GM18520 (cell line): ENCODE measurements at regions not wholly inside any gene's neighbourhood (a gene's known extent, or its start where the extent isn't known, plus 50 kb on each side); places are given as distances from the start of the nearest gene placed in this dataset.

Experiments
- ATAC-seq: cut with Tn5 transposase; IDR thresholded peaks from one replicate; pipeline ENCODE4 v1.9.1; 2021; ENCODE audit not compliant: unreplicated experiment

DNA sequence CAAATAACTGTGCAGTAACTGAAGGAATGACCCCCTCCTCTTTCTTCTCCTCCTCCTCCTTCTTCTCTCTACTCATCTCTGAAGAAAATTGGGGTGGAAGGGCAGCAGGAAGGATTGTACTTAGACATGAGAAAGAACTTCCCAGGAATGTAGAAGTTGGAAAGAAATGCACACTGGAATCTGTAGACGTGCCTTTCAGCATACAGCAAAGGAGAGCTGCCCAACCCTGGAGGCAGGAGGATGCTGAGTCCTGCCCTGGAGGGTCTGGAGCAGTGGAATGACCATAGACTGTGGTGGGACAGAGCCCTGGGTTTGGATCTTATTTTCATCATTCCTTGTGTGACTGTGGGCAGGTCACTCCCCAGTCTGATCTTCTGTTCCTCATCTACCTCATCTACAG, 80.1 kb downstream of the PJA1 start:
- ATAC-seq, result no peak

DNA sequence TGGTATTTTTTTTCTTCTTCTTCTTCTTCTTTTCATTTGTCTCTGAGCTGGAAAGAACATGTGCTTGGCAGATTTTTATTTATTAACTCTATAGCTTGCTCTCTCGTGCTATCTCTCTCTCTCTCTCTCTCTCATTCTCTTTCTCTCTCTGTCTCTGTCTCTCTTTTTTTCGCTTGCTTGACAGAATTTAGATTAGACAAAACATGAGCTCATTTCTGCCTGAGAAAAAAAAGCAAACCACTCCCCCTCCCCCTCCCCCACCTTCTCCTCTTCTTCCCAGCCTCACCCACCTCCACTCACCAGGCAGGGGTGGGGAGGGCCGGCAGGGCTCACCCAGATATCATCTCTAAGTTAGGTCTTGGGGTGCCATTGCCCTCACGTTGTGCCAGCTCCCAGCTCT, 81.5 kb downstream of the PJA1 start:
- ATAC-seq, result no peak

DNA sequence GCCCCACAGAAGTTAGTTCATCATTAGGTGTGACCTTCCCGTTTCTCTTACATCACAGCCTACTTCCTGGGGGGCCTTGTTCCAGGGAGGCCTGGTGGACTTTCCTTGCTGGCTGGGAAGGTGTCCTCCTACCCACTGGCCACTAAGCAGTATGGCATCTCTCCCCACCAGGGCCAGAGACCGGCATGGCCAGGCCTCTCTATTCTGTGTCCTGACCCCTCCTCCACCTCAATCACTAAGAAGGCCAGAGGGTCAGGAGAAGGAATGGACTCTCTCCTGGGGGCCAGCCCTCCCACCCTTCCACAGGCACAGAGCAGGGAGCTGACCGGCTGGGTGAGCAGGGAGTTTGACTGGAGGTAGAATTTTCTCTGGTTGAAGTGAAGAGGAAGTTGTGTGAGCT, 81.9 kb downstream of the PJA1 start:
- ATAC-seq, result no peak

DNA sequence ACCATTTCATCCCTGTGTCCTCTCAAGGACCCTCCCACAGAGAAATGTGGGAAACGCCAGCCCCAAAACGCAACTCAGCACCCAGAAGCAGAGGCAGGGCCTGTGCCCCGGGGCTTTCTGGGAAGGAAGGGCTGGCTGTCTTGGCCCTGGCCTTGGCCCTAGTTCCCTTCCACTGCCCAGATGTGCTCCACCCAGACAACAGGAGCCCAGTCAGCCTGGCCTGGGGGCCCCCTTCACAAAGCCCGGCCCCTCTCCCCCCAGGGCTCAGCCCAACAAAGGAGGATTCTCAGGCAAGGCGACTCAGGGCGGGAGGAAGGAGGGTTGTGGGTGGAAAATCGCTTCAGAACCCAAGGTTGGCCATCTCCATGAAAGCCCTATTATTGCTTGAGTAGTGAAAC, 82.5 kb downstream of the PJA1 start:
- ATAC-seq, result no peak

DNA sequence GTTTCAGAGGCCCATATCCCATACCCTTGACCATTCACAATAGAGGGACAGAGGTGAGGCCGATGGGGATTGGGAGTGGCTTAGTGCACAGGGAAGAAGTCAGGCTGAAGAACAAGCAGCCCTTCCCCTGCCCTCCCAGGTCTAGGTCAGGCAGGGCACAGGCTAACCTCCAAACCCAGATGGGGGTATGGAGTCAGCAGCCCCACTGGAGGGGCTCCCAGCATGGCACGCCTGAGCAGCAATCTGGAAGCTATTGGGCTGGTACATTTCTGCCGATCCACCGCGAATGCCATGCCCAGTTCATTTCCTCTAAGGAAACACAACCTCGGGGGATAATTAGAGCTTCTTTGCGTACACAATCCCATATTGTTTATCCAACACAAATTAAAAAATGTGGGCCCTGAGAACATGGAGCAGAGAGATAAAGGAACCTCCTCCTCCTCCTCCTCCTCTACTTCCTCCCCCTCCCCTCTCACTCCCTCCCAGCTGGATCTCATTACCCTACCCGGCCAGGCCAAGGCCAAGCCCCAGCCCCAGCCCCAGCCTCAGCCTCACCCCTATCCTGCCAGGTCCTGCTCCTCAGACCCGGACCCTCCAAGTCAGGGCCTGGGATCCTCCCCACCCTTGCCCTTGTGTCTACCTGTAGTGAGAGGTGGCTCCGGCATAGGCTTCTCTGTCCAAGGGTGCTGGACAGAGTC, 83.0 kb downstream of the PJA1 start:
- ATAC-seq, result no peak

DNA sequence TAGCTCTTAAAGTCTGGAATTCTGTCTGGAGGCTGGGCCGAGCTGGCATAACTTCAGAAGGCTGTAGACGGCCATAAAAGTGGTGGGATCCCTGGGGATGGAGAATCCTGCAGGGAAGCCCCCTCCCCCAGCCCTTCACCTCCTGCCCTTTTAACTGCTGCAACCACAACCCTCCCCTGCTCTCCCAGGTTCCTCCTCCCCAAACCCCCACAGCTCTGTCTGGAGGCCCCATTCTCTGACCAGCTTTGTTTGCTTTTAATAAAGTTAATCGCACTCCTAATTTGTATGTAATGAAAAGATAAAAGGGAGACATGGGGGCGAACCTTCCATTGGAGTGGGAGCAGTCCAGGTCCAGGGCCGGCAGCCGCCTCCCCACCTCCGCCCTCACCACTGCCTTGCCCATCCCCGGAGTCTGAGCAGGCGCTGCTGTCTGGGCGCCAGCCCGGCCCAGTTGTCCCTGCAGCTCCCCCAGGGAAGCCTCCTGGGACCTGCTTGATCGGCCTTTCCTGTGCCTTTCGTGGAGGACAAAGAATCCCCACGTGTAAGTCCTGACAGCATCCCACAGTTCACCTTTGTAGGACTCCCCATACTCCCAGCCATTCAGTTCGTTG, 84.3 kb downstream of the PJA1 start:
- ATAC-seq, result no peak

DNA sequence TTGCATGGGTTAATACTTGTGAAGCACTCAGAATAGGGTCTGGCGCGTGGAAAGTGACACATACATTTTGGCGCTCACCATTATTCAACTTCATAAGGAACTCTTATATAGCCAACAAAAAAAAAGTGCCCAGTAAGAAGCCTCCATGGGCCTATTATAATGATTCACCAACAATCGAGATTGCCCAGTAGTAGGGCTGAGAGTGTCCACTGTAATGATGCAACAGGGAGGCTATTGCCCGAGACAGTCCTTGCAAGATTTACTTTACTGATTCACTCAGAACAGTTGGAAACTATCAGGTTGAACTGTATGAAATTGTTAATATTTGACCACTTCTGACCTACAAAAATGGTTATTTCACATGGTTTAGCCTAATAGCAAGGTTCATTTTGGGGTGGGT, 86.0 kb downstream of the PJA1 start:
- no peak for ATAC-seq

DNA sequence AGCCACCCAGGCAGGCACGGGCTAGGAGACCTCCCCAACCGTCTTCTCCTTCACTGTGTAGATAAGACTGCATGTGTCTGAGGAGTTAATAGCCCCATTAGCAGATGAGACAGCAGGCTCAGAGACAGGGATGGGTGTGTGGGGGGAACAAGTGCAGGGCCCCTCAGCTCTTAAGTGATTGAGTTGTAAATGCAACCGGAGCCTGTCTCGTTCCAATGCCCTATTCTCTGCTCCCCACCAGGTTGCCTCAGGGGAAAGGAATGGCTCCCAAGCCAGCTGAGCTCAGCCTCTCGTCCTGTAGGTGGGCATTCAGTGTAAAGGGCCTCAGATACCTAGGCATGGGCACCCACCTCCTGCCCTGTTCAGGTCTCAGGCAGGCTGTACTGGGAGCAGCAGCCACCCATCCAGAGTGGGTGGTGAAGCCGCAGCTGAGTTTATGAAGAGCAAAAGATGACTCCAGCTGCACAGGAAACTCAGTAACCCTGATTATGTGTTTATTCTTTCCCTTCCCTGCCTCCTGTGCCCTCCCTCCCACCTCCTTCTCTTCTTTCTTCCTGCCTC, 87.3 kb downstream of the PJA1 start:
- ATAC-seq, result no peak

DNA sequence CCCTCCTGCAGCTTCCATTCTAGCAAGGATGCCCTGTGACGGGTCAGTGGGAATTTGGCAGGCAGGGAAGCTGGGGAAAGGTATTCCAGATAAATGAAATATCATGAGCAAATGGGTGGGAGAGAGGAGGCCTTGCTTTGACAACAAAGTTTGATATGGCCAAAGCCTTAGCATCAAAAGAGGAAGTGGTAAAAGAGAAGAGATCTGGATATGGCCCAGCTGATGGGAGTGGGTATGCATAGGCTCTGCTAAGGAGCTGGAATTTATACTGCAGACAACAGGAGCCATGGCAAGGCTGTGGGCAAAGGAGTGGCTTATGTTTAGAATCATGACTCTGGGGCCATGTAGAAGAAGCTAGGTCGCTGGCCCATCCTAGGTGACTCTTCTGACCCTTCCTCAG, 89.2 kb downstream of the PJA1 start:
- ATAC-seq, result no peak

DNA sequence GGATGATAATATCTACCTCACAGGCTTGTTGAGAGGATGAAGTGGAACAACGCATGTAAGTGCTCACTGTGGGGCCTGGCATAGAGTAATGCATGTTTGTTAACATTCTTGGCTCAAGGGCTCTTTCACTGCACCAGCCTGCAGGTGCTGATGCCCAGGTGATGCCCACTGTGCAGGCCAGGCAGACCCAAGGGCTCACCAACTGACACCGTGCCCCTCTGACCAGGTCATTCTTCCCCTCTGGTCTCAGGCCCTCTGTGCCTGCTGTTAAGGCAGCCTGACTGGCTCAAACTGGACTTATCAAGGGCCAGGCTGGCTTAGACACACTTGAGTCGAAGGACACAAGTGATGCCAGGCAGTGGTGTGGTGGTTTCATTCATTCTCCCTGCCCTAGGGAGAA, 90.5 kb downstream of the PJA1 start:
- ATAC-seq, result no peak

DNA sequence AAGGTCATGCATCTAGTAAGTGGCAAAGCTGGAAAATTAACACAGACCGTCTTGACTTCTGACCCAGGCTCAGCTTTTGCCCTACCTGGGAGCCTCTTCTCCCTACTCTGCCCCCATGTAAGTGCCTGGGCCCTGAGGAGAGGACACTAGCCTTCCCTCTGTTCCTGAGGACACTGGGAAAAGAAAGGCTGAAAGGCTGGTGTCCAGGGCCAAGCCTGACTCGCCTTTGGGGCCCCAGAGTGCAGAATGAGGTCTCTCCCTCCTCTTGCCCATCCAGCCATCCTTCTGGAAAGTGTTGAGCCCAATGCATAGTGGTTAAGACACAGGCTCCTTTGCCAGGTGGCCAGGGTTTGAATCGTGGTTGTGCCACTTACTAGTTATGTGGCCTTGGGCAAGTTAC, 91.5 kb downstream of the PJA1 start:
- no peak for ATAC-seq

DNA sequence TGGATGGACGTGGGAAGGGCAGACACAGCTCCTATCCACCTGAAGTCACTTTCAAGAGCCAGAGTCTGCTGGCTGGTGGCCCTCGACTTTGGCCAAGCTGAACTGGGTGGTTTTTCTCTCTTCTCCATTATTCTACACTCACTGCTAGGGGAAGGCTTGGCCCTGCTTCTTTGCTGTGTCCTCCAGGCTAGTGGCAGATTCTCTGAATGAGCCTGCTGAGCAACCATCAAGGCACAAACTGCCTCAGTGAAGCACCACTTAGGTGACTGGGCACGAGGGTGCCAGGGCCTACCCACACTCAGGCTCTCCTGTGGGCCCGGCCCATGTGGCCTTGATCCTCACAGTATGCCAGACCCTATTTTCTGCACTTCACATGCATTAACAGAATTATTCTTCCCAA, 92.0 kb downstream of the PJA1 start:
- no peak for ATAC-seq

DNA sequence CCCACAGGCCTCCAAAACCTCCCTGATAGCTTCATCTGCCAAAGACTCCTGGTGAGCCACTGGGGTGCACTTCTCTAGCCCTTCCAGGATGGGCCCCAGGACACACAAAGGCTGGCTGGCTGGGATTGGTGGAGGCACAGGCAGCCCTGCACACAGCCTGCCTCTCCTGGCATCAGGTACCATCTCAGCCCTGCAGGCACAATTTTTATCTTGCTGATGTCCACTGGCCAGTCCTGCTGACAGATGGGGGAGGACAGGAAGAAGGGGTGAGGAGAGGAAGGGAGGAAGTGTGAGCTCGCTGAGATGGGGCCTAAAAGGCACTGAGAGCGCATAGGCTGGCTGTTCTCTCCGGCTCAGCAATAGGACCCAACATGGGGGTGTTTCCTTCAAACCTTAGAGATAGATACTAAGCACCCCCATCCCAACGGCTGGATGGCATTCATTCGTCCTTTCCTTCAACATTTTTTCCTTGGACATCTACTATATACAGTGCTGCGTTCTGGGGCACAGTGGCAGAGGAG, 92.7 kb downstream of the PJA1 start:
- no peak for ATAC-seq

DNA sequence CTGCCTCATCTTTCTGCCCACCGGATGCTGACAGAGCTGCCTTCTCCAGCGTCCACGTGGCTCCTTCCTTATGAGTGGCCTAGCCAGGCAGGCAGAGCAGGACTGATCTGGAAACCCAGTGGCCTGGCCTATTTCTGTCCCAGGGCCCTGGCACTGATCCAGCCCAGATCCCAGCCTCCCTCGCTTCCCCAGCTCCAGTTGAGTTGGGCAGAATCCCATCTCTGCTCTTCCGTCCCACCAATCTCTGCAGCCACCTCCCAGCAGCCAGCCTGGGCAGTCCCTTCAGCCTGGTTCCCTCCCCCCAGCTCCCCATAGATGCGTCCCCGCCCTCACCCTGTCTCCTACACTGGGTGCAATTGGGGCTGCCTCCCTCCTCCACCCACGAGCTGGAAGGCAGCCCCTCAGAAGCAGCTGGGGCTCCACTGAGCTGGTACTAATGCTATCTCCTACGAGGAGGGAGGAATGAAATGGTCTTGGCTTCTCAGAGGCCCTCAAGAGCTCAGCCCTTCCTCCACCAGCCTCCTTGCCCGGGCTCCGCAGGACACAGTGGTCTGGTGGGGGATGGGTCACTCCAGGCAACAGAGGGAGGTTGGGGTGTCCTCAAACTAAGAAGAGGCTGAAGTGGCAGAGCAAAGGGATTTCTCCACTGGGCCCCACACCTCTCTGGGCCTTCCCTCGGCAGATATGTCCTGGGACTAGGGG, 94.2 kb downstream of the PJA1 start:
- no peak for ATAC-seq

DNA sequence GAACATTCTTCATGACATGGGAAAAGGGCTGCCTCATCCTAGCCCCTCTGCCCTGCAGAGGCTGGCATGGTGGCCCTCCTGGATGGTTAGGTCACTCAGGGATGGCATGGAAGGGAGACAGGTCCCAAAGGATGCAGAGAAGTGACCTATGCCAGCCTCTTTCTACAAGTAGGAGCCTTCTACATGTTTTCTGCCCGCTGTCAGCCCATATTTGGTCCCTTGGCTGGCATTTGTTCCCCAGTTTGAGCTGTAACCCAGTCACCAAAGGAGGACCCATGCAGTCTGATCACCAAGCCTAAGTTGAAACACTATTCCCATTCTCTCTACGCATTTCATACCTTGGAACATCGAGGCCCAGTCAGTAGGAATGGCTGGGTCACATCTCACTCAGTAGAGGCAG, 95.4 kb downstream of the PJA1 start:
- ATAC-seq, result no peak

DNA sequence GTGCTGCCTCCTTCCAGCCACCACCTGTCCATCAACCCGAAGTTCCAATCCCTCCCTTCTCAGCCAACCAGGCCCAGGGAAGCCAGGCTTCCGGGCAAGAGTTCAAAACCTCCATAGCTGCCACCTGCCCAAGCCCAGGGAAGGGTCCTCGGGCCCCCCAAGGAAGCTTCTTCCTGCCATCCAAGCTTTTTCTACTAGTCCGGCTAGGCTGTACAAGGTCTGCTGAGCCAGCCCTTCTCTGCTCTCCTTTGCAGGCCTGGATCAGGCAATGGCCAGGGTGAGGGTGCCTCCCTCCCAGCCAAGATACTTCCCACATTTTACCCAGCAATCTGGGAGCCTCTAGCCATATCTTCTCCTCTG, 96.2 kb downstream of the PJA1 start:
- ATAC-seq, result no peak

DNA sequence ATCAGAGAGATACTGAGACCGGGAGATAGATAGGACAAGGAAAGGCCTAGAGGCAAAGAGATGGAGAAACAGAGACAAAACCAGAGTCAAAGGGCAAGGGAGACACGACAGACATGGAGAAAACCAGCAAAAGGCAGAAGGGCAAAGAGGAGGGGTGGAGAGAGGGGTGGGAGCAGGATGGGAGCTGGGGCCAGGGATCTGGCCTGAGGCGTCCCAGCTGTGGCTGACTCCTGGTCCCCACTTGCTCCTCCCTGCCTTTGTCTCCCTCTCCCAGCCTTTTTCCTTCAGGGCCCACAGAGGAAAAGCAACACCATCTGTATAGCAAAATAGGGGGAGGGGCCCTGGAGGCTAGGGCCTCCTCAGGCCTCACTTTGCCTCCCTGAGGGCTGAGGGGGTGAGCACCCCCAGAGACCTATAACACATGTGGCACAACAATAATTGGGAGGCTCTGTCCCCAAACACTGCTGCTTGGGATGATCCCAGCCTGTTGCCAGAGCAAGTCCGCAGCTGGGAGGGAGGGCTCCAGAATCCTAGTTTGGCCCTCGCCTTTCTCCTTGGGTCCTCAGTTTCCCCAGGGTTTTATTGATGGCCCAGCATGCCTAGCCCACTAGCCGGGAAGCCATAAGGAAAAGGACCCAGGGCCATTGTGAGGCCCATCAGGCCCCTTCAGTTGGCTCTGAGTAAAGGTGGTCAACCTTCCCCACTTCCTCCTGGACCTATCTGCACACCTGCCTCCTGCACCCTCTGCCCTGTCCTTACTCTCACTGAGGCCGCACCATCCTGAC, 96.8 kb downstream of the PJA1 start:
- ATAC-seq, result no peak

DNA sequence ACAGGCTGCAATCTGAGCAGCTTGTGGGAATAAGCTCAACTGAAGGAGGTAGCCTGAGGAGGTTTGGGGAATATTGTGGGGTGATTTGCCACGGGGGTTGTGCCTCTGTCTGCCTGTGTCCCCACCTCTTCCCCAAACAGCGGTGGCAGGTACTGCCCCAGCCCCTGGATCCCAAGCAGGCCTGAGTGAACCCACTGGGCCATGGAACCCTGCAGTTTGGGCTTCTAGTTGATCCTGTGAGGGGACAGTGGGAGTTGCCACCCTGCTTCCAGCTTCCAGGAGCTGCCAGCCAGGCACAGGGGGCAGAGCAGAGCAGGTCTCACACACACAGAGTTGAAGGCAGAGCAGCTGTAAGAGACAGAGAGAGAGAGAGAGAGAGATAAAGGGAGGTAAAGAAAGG, 97.4 kb downstream of the PJA1 start:
- ATAC-seq, result no peak

DNA sequence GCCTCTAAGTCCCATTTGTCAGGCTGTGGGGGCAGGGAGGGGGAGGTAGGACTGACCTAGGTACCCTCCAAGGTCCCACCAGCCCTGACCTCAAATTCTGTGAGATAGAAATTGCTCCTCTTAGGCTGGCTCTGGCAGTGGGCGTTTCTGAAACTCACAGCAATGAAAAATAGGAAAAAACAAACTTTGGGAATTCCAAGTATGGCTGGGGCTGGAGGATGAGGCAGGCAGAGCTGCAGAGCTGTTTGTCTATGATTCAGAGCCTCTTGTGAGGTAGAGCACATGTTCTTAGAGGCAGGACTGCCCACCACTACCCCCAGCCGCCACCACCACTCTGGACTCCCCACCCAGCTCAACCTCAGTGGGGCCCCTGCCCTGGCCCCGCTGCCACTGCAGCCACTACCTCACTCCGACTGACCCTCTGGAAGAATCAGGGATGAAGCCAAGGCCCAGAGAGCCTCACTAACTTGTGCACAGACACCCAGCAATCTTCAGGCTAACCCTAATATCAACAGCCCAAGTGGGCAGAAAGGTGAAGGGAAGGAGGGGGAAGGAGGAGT, 98.2 kb downstream of the PJA1 start:
- no peak for ATAC-seq

DNA sequence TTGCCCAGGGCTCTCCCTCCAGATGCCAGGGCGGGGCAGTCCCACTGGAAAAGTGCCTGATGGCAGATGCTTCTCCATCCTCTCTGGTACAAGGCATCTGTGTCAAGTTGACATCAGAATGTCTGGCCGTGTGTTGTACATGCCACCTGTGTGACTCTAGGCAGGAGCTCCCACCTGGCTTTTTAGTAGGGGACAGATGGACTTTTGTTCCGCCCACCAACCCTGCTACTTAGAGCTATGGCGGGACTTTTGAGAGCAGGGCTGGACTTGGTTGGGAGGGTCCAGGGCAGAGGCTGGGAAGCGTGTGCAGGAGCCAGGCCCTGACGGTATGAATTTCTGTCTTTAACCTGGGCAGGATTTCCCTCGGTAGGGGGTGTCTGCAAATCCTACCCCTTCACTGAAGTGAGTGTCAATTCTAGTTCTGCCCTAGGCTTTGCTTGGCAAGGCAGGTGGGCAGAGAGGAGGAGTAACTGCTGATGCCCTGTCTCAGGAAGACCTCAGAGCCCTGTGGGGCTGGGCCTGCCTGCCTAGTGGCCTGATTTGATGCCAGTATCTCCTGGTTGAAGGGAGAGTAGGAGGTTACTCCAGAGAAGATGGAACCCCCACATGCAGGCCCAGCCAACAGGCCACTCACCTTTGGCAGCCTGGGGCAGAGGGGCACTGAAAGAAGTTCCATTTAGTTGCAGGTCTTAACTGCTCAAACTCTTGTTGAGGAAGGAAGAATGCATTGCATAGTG, 99.1 kb downstream of the PJA1 start:
- no peak for ATAC-seq
